Osteocyte (in vitro differentiated cells): ENCODE measurements at regions not wholly inside any gene's neighbourhood (a gene's known extent, or its start where the extent isn't known, plus 50 kb on each side); places are given as distances from the start of the nearest gene placed in this dataset.

Source experiments
- DNase-seq: peaks from one replicate; pipeline ENCODE4 v3.0.0; 2021; ENCODE audit warnings: mixed read lengths; ENCODE audit not compliant: unreplicated experiment; ENCODE audit errors: extremely low spot score
- H3K27ac Mint-ChIP-seq: one replicate; pipeline ENCODE4 v1.8.0; 2021; ENCODE audit warnings: mild to moderate bottlenecking, mixed read lengths; ENCODE audit not compliant: unreplicated experiment
- H3K27me3 Mint-ChIP-seq: one replicate; pipeline ENCODE4 v1.8.0; 2021; ENCODE audit warnings: mixed read lengths; ENCODE audit not compliant: unreplicated experiment
- H3K36me3 Mint-ChIP-seq: one replicate; pipeline ENCODE4 v1.8.0; 2021; ENCODE audit warnings: mixed read lengths; ENCODE audit not compliant: unreplicated experiment
- H3K4me1 Mint-ChIP-seq: one replicate; pipeline ENCODE4 v1.8.0; 2021; ENCODE audit warnings: mixed read lengths; ENCODE audit not compliant: unreplicated experiment
- H3K4me3 Mint-ChIP-seq: one replicate; pipeline ENCODE4 v1.8.0; 2021; ENCODE audit warnings: mild to moderate bottlenecking, moderate library complexity, mixed read lengths; ENCODE audit not compliant: unreplicated experiment
- H3K9me3 Mint-ChIP-seq: one replicate; pipeline ENCODE4 v1.8.0; 2021; ENCODE audit warnings: mixed read lengths; ENCODE audit not compliant: unreplicated experiment
- TF ChIP-seq, protein P1 (sequence below): fragments of 200-600 bp; sonication (generic); IDR thresholded peaks from 2 replicates; pipeline ENCODE4 v1.5.0; 2021; ENCODE audit warnings: antibody characterized with exemption, mild to moderate bottlenecking, moderate library complexity

DNA sequence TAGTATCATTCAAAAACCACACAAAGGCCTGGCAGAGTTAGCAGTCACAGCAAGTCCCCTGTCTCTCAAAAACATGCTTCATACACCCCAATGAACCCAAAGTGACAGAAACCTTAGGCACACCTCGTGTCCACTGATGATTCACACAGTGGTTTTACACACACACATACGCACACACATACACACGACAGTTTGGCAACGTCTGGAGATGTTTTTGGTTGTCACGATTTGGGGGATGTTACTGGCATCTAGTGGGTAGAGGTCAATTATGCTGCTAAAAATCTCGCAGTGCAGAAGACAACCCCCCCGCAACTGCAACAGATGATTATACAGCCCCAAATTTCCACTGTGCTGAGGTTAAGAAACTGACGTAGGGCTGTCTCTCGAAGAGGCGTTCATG is 72.9 kb upstream of the PARD3B start:
- Mint-ChIP-seq H3K9me3 (no peaks in the 10 kb centered on the region), H3K36me3 (no peaks in the 10 kb centered on the region), H3K27ac (no peak overlapping the region), H3K4me1 (peaks cover 33% of the 10 kb centered on the region), H3K27me3 (no peaks in the 10 kb centered on the region), H3K4me3 (no peak overlapping the region)
- DNase-seq, result no peak
- TF ChIP-seq, protein P1, sequence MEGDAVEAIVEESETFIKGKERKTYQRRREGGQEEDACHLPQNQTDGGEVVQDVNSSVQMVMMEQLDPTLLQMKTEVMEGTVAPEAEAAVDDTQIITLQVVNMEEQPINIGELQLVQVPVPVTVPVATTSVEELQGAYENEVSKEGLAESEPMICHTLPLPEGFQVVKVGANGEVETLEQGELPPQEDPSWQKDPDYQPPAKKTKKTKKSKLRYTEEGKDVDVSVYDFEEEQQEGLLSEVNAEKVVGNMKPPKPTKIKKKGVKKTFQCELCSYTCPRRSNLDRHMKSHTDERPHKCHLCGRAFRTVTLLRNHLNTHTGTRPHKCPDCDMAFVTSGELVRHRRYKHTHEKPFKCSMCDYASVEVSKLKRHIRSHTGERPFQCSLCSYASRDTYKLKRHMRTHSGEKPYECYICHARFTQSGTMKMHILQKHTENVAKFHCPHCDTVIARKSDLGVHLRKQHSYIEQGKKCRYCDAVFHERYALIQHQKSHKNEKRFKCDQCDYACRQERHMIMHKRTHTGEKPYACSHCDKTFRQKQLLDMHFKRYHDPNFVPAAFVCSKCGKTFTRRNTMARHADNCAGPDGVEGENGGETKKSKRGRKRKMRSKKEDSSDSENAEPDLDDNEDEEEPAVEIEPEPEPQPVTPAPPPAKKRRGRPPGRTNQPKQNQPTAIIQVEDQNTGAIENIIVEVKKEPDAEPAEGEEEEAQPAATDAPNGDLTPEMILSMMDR, result no peak

DNA sequence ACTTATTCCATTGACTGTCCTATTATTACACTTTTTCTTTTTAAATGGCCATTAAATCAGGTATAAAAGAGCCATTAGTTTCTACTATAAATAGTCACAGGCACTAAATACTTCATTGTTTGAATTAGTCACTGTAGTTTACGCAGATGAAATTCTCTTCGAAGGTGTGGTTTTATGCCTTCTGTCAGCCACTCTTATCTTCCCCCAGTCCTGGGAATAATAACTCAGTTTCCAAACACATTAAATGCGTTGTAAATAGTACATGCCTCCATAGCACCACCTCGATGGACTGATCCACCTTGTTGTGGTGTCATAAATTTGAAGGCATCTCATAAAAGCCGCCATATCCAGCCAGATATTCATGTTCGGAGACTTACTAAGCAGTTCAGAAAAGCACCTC is 72.1 kb upstream of the PARD3B start:
- no peaks in the 10 kb centered on the region for H3K9me3 Mint-ChIP-seq
- DNase-seq, result no peak
- peaks cover 26% of the 10 kb centered on the region for H3K4me1 Mint-ChIP-seq
- H3K27me3 Mint-ChIP-seq, result no peaks in the 10 kb centered on the region
- H3K27ac Mint-ChIP-seq, result no peak overlapping the region
- H3K36me3 Mint-ChIP-seq, result no peaks in the 10 kb centered on the region
- TF ChIP-seq, protein P1, result no peak
- H3K4me3 Mint-ChIP-seq, result no peak overlapping the region

DNA sequence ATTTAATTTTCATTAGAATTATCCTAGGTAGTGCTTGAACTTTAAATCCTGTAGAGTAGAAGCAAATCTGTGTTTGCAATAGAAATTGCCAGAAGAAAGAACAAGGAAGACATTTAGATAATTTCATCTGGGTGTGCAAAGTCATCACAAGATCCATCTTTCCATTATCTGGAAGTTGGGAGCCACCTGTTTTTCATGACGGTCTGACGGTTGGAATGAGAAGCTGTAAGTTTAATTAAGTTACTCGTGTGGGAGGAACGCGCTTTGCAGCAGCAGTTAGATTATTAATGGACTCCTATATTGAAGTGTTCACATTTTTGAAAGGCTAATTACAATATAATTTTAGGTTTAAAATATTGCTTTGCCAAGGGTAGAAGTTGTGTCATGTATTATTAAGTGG is 69.9 kb upstream of the PARD3B start:
- TF ChIP-seq, protein P1, result no peak
- H3K36me3 Mint-ChIP-seq, result no peaks in the 10 kb centered on the region
- no peak overlapping the region for H3K4me3 Mint-ChIP-seq
- DNase-seq, result no peak
- H3K27me3 Mint-ChIP-seq, result no peaks in the 10 kb centered on the region
- H3K4me1 Mint-ChIP-seq, result peaks cover 5% of the 10 kb centered on the region
- H3K27ac Mint-ChIP-seq, result no peak overlapping the region
- H3K9me3 Mint-ChIP-seq, result no peaks in the 10 kb centered on the region

DNA sequence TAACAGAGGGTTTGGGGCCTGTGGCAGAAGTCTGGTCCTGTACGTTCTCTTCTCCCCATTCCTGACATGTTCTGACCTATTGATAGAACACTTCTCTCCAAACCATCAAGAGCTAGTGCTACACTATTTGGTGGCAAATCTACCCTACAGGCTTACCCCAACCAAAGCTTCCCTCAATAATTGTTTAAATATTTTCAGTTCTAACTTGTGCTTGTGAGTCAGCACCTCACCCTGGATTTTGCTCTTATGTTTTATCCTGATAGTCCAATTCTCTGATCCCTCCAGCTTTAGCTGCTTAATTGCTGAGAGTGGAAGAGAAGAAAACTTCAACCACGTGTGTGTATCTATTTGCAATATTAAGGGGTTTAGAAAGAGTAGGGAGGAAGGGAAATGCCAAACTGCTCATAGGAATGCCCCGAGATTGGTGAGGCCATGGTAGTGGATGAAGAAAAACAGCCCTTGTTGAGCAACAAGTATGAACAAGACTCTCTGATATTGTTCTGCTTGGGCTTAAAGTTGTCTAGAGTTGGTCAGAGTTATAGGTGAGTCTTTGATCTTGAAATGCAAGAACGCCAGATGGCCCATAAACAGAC is 67.8 kb upstream of the PARD3B start:
- H3K4me3 Mint-ChIP-seq, result no peak overlapping the region
- H3K27ac Mint-ChIP-seq, result no peak overlapping the region
- no peaks in the 10 kb centered on the region for H3K9me3 Mint-ChIP-seq
- no peaks in the 10 kb centered on the region for H3K36me3 Mint-ChIP-seq
- no peak for DNase-seq
- TF ChIP-seq, protein P1, result no peak
- no peaks in the 10 kb centered on the region for H3K4me1 Mint-ChIP-seq
- H3K27me3 Mint-ChIP-seq, result no peaks in the 10 kb centered on the region

DNA sequence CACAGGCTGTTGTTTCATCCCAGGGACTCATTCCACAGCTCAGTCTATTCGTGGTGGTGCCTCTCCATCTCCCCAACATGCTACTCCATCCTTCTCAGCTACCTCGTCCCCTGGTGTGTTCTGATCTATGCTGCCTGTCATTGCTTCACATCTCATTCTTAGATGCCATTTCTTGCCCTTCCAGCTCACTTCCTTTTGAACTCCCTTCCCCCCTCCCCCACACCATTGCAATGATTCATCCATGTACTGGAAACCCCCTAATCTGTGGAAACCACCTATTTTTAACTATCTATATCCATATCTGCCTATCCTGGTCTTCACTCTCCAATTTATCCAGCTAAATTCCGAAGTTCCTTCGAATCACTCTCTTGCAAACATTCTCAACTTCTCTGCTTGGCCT is 65.7 kb upstream of the PARD3B start:
- no peaks in the 10 kb centered on the region for H3K27me3 Mint-ChIP-seq
- H3K9me3 Mint-ChIP-seq, result no peaks in the 10 kb centered on the region
- TF ChIP-seq, protein P1, result no peak
- no peak for DNase-seq
- no peak overlapping the region for H3K4me3 Mint-ChIP-seq
- no peaks in the 10 kb centered on the region for H3K36me3 Mint-ChIP-seq
- no peak overlapping the region for H3K27ac Mint-ChIP-seq
- no peaks in the 10 kb centered on the region for H3K4me1 Mint-ChIP-seq
